Stimulated activated CD4-positive, alpha-beta T cell treated with anti-CD3 and anti-CD28 coated beads, Interleukin-1b, Interleukin-23, amount 100 ng/mL, for 24 hours (primary cell): ENCODE measurements at regions not wholly inside any gene's neighbourhood (a gene's known extent, or its start where the extent isn't known, plus 50 kb on each side); places are given as distances from the start of the nearest gene placed in this dataset.

Source experiments
- DNase-seq, 4 experiments: peaks; one replicate each; pipeline ENCODE4 v3.0.0-alpha.2; 2020; ENCODE audit warnings: low read depth in 4 of 4, low spot score in 1 of 4

DNA sequence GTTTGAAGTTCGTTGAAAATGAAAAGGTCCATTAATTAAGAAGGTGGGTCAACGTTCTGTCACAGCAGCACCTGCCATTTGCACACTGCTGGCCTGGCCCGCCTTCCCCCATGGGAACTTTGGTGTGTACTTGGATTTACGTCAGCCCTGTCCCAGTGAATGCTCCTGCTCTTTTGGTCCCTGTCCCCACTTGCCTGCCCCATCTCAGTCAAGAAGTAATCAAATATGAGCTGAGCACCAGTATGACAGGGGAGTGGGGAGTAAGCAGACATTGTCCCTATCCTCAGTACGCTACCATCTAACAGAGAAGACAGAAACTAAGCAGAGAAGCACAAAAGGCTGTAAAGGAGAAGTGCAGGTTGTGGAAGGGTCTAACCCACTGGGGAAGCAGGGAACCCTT, 65.1 kb downstream of the SLC4A3 start:
- DNase-seq = no peak

DNA sequence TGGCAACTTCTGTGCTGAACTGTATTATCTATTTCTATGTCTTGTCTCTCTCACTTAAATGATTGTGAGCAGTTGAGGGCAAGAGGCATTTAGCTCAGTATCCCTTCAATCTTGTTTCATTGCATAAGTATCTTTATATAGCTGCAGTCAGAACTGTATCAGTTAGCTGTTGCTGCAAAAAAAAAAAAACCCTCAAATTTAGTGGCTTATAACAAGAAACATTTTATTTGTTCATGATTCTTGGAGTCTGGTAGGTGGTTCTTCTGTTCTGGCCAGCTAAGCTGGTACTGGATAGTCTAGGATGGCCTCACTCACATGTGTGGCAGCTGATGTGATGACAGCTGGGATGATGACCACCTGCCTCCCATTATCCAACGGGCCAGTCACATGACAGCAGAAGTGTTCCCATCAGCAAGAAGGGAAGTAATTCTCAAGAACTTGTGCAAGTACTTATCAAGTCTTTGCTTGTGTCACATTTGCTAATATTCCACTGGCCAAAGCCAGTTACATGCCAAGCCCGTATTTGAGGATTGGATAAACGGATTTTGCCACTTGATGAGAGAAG, 67.8 kb downstream of the SLC4A3 start:
- DNase-seq = no peak

DNA sequence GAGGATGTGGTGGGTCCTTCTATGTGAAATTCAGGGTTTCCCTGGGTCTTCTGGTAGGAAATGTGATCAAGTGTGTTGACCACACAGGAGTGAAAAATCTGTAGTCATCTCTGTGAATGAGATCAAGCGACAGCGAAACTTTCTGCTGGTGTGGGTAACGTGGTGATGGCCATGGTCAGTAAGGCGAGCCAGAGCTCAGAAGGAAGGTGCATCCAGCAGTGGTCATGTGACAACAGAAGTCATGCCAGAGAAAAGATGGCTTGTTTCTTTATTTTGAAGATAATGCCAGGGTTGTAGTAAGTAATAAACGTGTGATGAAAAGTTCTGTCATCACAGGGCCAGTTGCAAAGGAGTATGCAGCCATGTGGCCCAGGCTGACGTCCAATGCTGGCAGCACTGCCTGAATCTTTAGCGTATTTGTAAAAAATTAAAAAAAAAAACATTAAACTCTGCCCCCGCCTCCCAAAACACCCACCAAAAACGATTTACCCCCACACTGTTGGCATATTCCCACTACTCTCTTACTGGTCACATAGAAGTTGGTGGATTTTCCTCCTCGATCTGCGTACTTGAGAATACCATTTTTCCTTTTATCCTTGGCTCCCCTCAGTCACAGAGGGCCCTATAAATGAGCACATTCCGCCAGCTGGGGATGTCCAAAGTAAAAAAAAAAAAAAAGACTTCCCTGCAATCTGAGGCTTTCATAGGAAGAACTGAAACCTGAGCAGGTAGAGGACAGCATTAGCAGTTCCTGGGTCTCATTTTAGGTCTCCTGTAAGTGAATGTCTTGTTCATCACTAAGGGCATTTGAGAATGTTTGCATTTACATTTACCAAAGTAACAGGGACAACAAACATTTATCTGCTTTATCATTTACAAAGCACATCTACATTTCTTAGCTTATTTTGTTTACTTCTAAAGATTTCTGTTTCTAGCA, 70.6 kb downstream of the SLC4A3 start:
- DNase-seq = no peak

DNA sequence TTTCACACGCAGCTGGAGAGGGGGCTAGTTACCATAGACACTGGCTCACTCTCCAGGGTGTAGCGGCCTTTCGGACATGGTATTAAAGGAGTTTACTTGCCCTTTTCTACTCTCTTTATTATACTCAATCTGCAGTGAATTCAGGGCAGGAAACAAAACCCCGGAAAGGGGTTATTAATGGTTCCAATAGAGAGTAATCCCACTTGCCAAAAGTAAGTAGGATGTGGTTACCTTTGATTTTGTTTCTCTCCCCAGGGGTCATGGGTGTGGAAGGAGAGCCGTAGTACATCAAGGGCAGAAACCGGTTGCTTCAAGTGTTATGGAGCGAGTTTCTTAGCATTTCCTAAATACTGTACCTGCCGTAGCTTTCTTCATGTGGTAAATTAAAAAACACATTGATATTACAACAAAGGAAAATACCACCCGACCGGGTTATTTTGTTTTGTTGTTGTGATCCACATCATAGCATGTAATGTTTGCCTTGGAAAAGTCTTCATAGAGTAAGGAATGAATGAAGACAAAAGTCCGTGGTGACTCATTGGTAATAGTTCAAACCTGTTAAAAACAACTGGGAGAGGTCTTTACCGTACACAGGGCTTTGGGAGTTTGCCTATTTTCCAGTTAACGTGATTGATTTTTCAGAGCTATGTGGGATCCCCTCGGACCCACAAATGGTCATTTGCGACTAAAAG, 71.5 kb downstream of the SLC4A3 start:
- DNase-seq = no peak

DNA sequence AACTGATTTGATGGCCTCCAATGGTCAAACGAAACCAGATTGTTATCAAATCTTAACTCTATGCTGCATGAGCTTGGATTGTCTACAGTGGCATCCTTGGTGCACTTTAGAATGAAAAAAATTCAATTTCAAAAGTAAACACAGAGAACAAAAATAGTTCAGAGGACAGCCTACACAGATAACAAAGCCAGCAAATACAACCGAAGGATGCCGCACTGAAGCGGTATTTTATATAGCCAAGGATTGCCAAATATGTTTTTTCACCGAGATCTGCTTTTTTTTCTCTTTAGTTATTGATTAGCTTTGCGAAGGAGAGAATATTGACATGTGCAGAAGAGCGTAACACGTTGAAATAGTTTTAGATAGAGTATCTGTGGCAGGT, 72.0 kb downstream of the SLC4A3 start:
- no peak for DNase-seq

DNA sequence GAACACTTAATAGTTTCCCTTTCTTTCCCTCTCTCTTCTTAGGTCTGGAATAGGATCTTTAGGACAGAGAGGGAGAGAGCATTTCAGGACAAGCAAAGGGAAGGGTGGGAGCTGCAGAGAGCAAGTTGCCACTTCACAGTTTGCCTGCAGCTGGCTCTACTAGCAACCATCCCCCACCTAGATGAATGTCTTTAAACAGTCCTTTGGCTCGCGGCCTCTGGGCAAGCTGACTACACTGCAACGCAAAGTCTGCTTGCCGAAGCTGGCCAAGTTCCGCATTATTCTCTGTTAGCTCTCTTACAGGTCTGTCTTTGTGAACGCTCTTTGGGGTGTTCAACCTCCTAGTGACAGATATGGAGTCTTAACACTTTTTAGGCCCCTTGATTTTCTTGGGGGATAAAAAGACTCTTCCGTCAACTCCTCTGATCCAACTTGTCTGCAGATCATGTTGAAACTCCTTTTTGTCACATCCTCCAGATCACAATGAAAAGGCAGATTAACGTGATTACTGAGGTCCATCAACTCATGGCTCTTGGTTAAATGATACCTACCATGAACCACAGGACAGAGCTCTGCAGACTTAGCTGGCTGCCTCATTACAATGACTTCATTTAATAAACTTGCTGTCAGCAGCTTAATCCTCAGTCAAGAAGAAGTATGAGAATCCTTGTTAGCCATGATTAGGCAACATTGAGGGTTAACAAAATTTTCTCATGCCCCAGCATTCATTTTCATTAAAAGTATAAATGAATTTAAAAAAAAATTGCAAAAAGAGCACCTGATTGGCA, 74.6 kb downstream of the SLC4A3 start:
- DNase-seq = no peak

DNA sequence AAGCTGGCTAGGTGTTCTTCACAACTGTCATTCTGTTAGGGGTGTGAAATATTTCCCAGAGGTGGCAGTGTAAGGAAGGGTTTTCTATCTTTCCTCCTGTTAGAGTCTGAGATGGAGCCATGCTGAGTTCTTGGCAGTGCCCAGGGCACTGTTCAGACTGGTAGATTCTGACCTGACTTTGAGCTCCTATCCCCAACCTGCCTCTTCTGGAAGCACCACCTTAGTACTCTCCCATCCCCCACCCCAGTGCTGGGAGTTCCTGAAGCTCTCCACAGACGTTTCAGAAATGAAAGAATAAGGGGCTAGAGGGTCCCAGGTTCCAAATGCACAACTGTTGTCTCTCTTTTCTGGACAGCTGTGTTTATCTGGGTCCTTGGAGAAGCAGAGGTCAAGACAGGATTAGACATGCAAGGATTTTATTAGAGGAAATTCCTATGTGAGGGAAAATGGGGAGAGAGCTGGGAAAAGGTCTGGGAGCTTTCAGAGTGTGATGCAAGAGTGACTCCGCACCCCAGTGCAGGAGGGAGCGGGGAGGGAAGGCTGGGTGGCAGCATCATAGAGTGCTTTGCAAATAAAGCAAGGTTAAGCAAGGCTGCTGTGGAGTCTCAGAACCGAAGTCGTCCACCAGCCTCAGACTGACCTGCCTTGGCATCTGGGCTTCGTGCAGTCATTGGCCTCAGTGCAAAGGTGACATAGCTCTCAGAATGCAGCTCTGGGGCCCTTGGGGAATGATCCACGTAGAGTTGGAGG, 75.5 kb downstream of the SLC4A3 start:
- DNase-seq = no peak

DNA sequence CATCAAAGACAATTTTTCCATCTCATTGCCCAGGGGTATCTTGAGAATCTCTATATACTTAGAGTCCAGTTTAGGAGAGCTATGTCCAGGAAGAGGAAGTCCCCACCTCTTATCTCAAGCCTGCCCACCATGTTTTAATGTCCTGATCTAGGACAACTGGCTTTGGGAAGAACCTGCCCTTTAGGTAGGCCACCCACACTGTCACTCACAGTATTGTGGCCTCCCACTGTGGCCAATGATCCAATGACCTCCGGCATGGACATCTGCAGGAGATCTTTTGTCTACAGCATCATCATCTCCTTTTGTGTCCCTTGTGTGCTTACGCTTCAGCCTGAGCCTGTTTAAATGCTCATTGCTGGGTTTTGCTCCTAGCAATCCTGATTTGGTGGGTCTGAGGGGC, 77.4 kb downstream of the SLC4A3 start:
- no peak for DNase-seq

DNA sequence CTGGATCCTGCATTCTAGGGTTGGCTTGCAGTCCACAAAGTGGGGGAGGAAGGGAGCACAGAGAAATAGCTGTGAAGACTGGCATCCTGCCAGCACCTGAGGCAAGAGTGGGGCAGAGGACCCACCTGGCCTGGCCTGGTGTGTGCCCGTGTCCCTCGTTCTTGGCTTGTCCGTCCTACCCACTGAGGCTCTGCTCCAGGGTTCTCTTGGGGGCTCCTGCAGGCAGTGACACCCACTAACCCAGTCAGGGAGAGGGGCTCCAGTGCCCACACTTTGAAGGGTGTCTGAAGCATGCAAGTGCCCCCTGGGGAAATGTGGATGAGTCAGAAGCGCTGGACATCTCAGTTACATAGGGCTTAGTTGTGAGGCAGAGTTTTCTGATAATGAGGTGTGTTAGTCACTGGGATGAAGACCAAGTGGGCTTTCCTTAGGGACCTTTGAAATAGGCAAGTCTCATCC, 79.4 kb downstream of the SLC4A3 start:
- no peak for DNase-seq

DNA sequence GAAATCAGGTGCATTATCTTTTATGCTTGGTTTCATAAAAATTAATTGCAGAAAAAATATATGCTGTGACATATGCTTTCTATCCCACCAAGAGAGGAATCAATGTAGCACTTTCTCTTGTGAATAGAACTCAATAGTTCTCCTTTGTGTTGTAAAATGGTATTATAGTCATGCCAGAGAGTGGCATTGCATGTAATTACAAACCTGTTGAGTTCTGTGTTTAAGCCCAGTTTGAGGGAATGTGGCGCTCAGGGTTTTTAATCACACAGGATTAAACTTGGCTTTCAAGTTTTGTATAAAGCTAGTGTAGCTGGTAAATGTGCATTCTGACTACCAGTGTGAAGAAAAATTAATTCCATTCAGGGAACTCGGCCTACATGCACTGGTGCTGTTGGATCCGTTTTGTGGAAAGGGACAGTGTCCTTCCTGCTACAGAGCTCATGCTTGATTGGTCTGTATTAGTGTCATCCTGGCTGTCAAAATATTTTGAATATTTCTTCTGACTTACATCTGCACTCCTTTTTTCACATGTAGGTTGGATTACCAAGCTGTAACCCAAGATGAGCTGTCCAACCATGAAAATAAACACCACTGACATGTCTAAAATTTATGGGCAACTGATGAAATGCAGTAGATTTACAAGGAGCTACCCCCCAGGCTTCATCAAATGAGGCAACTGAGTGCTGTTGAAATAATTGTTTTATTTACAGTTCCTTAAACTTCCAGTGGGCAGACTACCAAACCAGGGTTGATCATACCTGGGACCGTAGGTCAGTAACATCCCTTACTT, 80.3 kb downstream of the SLC4A3 start:
- no peak for DNase-seq

DNA sequence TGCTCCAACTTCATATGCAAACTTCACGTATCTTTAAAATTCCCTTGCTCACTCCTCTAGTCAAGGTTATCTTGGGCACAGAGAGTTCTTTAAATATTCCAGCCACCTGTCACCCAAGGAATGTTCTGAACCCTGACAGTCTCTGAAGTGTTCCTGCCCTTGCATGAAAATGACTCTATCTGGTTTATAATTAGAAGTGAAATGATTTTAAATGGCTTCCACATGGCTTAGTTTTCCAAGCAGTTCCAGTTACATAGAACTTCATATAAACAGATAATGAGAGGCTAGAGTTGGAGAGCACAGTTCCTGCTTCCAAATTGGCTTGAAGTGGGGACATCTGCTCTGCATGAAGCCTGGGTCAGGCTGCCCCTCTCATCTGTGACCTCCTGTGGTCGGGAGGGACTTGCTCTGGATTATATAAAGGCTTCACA, 81.9 kb downstream of the SLC4A3 start:
- DNase-seq = no peak

DNA sequence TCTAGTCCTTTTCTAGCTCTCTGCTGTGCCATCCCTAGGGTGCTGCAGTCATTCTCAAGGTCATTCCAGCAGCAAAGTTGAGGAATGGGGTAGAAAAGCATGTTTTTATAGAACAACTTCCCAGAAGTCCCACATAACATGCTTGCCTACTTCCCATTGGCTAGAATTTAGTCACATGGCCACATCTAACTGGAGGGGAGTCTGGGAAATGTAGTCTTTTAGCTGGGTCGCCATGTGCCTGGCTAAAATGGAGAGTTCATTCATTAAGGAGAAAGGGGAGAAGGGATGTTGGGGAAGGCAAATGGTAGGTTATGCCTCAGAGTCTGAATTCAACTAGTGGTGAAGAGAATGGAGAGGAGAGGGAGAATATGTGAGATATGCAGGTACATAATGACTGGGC, 85.7 kb downstream of the SLC4A3 start:
- DNase-seq = no peak

DNA sequence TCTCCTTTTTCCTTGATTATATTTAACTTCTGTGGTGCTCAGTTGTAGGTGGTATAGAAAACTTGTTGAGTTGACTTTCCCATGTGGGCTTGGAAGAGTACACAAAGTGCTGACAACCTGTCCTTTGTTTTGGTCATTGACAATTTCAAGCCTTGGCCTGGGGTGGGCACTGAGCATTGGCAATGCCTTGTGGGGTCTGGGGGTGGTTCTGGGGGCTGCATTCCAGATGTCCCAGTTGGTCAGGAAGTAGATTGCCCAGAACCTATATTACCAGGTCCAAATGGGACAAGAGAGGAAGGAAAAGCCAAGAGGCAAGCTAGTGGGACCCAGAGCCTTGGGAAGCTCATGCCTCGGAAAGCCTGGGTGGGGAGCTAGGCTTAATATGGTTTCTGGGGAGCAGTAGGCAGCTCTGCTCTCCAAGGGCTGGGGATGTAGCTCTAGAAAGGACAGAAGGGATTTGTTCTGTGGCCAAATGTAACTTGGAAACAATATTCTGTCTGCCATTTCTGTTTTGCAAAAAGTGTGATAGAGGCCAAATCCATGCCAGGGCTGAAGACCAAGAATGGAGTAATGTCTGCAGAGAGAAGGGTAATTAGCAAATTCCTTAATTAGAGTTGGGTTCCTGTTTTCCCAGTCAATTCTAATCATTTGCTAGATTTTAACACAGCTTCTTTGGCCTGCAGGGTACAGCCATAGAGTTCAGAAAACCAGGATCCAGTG, 87.4 kb downstream of the SLC4A3 start:
- DNase-seq = no peak

DNA sequence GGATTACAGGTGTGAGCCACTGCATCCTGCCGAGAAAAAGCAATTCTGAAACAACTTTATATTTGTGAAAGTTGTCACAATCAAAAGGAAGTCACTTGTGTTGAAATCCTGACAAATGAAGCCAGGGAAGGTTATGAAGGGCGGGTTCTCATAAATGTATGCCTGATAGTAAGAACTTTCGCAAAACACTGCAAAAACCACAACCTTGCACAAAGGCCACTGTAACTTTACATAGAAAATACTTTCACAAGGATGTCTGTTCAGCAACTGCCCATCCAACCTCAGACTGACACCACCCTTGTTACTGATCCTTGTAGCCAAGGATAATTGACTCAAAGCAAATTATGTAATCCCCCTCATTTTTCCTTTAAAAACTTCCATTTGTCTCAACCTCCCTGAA, 90.6 kb downstream of the SLC4A3 start:
- DNase-seq = no peak

DNA sequence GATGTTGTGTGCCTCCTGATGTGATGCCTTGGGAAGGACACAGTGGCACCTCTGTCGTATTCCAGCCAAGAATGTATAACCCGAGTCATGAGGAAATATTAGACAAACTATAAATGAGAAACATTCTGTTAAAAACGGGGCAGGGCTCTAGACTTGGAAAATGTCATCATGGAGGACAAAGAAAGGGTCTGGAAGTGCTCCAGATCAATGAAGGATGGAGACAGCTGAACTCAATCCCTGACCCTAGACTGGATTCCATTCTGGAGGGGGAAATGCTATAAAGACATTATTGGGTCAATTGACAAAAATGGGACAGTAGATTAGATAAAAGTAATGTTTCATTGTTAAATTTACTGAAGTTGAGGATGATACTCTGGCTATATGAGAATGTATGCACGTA, 92.1 kb downstream of the SLC4A3 start:
- DNase-seq = no peak

DNA sequence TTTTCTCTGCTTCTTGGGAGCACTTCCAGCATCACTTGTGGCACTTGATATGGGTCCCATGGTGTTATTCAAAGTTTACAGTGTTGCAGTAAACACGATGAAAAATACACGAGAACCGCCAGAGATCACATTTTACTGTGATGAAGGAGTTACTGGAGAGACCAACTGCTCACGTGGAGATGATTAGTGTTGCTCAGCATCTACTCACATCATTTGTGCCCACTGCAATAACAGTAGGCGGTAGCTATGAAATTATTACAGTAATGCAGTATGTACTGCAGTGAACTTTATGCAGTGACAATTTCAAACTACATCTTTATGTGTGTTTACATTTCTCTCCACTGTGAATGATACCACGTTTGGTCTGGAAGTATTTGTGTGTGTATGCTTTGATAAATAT, 93.5 kb downstream of the SLC4A3 start:
- no peak for DNase-seq

DNA sequence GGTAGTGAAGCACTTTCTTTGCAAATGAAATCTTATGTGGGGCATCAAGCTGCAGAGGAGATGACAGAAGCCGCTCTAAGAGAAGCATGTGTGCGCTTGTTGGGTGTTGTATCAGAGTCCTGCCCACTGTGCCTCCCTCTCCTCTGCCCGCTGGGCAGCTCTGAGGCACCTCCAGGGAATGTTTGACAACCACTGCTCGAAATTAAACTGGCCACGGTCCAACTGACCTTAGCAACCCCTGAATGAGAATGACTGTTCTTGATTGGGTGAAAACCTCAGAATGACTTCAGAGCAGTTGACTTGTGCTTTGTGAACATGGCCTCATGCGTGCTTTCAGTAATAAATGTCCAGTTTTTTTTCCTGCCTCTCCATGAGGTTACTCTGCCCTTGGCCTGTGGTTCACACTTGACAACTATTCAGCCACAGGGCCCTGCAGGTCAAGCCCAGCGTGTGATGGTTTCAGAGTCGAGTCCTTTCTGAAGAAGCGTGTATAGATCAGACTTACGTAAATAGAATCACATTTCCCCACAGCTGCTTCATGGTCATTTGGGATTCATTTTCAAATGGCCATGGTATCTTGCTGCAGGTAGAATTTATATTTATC, 94.9 kb downstream of the SLC4A3 start:
- DNase-seq = no peak

DNA sequence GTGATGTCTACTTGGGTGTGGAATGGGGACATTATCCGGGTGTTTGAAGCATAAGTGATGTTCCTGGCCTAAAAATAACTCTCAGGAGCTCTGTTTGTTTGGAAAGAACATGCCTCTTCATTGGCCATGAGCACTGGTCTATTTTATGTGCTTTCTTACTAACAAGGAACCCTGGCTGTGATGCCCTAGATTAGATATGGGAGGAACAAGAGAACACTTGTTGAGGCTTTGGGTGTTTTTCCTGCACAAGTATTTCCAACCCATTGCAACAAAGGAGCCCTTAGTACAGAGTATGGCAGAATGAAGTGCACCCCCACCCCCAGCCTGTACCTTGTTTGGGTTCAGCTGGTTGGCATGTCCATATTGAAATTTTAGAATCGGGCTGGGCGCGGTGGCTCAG, 95.9 kb downstream of the SLC4A3 start:
- DNase-seq = no peak

DNA sequence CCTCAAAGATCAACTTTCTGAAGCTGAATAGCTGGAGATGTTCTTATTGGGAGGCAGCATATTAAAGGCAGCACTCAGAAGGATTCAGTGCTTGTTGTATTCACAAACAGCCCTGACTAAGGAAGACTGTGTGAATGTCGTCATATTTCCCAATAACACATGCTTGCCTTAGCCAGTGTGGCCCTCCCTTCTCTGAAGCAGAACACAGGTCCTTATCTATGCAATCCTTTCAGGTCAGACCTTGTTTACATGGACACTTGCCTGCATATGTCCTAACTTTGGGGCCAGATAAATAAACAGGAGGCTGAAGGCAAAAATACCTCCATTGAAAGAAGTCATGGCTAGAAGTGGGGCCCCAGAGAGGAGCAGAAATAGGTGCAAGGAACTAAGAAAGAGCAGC, 97.2 kb downstream of the SLC4A3 start:
- no peak for DNase-seq
